IPS-15b (cell line): ENCODE measurements at regions not wholly inside any gene's neighbourhood (a gene's known extent, or its start where the extent isn't known, plus 50 kb on each side); places are given as distances from the start of the nearest gene placed in this dataset.

Experiments
- H3K27me3 ChIP-seq: one replicate; pipeline ENCODE4 v1.6.1; 2013; ENCODE audit warnings: low read length; ENCODE audit not compliant: control insufficient read depth, insufficient read depth
- H3K36me3 ChIP-seq: one replicate; pipeline ENCODE4 v1.6.1; 2013; ENCODE audit warnings: low read length; ENCODE audit not compliant: control insufficient read depth, insufficient read depth
- H3K4me1 ChIP-seq: one replicate; pipeline ENCODE4 v1.6.1; 2013; ENCODE audit warnings: mild to moderate bottlenecking, low read length; ENCODE audit not compliant: control insufficient read depth, insufficient read depth
- H3K4me3 ChIP-seq: one replicate; pipeline ENCODE4 v1.5.1; 2013; ENCODE audit warnings: low read depth, low read length
- H3K9ac ChIP-seq: one replicate; pipeline ENCODE4 v1.6.1; 2013; ENCODE audit warnings: low read depth, mild to moderate bottlenecking, low read length
- H3K9me3 ChIP-seq: one replicate; pipeline ENCODE4 v1.6.1; 2013; ENCODE audit warnings: mild to moderate bottlenecking, low read length; ENCODE audit not compliant: control insufficient read depth, insufficient read depth

DNA sequence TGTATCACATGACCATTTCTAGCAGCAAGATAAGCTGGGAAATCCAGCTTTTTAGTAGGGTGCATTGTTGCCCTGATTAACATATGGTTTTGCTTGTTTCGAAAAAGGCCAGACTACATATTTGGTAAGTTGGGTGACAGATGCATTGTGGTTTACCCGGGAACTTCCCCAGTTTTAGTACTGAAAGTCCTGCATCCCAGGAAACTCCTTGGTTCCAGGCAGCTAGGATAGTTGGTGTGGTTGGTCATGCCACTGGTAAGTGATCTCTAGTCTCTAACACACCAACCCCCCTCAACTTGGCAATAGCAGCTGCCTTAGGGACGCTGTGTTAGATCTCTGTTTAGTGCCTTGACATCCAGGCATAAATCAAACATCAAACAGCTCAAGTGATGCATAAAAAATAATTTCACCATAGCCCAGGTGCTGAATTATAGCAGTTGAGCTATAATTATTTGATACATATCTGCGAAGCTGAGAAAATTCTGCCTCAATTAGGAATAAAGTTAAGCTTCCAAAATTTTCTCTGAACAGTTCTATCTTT lies 216.5 kb downstream of the TFAP2C start:
- Histone ChIP-seq H3K4me1 (no peaks in the 10 kb centered on the region), H3K36me3 (no peaks in the 10 kb centered on the region), H3K4me3 (no peak overlapping the region), H3K9me3 (no peaks in the 10 kb centered on the region), H3K27me3 (peaks cover 3% of the 10 kb centered on the region), H3K9ac (no peak overlapping the region)

DNA sequence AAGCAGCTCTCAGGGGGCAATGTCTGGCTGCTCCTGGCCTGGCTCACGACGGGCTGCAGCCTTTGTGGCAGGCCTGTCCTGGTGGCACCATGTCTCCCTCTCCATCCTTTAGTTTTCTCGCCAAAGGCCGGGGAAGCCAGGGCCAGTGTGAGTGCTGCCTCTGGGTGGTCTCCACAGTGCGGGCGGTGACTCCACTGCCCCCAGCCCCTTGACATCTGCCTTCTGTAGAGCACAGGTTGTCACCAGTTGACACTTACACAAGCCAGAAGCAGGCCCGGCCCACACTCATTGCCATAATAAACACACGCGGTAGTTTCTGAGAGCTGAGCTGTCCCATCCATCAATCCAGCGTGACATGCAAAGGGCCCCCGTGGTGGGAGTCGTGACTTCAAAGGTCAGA lies 219.5 kb downstream of the TFAP2C start:
- H3K4me3 ChIP-seq, result no peak overlapping the region
- no peaks in the 10 kb centered on the region for H3K36me3 ChIP-seq
- H3K4me1 ChIP-seq, result no peaks in the 10 kb centered on the region

DNA sequence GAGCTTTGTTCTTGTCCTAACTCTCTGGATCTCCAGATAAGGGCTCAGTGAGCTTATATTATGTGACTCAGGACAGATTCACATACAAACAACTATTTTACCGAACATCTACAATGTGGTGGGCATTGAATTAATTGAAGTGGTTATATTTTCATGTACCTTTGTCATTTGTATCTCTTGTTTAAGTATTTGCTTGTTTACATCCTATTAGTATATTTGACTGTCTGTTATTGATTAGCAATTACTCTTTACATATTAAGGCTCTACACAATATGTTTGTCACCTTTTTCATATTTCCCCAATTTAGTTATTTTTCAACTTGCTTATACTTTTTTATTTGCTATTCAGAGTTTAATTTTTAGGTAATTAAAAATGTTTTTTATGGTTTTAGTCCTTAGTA lies 222.4 kb downstream of the TFAP2C start:
- Histone ChIP-seq H3K4me3 (no peak overlapping the region), H3K4me1 (no peaks in the 10 kb centered on the region), H3K27me3 (no peaks in the 10 kb centered on the region)

More for the DNA sequence above, 219.5 kb downstream of the TFAP2C start:
- peaks cover 3% of the 10 kb centered on the region for H3K27me3 ChIP-seq
- no peak overlapping the region for H3K9ac ChIP-seq
- no peaks in the 10 kb centered on the region for H3K9me3 ChIP-seq

DNA sequence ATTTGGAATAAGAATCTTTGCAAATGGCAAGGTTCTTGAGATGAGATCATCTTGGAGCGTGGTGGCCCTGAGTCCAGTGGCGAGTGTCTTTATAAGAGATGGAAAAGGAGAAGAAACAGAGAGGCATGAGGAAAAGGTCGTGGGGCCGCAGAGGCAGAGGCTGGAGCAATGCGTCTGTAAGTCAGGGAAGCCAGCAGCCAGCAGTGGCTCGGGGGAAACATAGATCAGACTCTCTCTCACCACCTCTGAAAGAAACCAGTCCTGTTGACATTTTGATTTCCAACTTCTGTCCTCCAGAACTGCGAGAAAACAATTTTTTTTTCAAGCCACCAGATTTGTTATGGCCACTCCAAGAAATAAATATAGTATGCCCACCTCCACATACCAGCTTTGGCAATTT lies 226.6 kb downstream of the TFAP2C start:
- peaks cover 13% of the 10 kb centered on the region for H3K4me1 ChIP-seq
- no peak overlapping the region for H3K9ac ChIP-seq
- no peak overlapping the region for H3K4me3 ChIP-seq
- no peaks in the 10 kb centered on the region for H3K9me3 ChIP-seq
- no peaks in the 10 kb centered on the region for H3K36me3 ChIP-seq
- H3K27me3 ChIP-seq, result peaks cover 4% of the 10 kb centered on the region

More for the DNA sequence above, 222.4 kb downstream of the TFAP2C start:
- Histone ChIP-seq H3K9ac (no peak overlapping the region), H3K9me3 (no peaks in the 10 kb centered on the region), H3K36me3 (no peaks in the 10 kb centered on the region)

DNA sequence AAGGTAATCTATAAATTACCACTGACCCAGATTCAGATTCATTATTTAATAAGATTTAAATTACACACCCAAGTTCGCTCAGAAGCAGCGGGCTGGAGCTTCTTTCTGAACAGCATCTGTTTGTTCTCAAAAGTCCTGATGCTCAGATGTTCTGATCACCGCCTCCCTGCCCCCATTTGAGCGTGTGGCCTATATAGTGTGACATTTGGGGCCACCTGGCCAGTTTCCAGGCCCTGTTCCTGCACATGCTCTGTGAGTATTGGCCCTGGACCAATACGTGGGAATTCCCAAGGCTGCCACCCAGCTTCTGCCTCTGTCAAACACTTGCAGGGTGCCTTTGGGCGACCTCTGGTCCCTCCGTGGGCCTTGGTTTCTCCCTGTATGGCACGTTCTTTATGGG lies 228.8 kb downstream of the TFAP2C start:
- H3K4me1 ChIP-seq, result peaks cover 23% of the 10 kb centered on the region
- no peaks in the 10 kb centered on the region for H3K9me3 ChIP-seq
- H3K36me3 ChIP-seq, result no peaks in the 10 kb centered on the region
- H3K4me3 ChIP-seq, result no peak overlapping the region
- H3K27me3 ChIP-seq, result peaks cover 4% of the 10 kb centered on the region
- H3K9ac ChIP-seq, result no peak overlapping the region

DNA sequence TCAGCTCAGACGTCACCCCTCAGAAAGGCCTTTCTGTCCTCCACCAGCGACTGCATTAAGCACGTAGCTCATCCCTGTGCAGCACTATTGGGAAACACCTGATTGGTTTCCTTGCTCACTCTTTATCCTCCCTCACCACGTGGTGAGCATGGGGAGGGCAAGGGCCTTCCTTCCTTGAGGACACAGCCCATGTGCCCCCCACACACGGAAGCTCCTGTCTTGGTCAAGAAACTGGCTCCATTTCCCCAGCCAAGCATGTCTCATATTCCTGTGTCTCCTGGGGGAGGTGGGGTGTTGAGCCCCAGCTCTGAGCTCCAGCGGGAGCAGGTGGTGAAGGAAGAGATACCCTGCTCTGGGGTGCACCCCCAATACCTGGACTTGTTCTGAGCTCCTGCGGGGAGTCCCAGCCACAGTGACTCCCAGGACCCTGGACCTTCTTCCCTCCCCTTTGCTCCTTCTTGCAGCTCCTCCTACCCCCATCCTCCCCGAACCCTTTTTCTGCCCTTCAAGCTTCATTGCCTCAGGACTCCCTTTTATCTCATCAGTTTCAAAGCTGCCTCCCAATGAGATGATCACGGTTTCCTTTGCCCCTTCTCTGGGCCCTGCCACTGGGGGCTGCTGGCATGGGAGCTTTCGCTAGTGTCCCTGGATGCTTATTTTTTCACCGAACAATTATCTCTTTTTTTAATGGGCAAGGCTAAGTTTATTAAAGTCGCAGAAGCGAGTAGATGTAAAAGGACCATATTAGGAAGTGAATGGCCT lies 230.1 kb downstream of the TFAP2C start:
- H3K27me3 ChIP-seq, result peaks cover 4% of the 10 kb centered on the region

DNA sequence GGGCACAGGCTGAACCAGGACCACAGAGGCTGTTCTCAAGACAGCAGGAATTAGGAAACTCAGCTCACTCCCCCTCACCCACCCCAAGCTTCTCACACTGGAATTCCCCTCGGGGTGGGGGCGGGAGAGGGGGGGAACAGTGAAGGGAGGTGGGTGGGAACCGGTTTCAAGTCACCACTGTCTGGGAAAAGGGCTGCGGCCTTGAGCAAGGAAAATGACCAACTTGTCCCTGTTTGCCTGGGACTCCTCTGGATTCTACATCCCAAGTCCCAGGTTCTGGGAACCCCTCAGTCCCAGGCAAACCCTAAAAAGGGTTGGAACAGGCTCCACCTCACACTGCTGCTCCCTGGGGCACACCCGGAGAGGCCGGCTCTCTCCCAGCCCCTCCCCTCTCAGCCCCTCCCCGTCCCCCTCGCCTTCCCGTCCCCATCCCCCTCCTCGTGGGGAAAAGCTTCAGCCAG lies 230.7 kb downstream of the TFAP2C start:
- Histone ChIP-seq H3K36me3 (no peaks in the 10 kb centered on the region), H3K4me1 (peaks cover 23% of the 10 kb centered on the region), H3K9ac (no peak overlapping the region), H3K9me3 (no peaks in the 10 kb centered on the region), H3K4me3 (peak overlapping the region; percentile 10), H3K27me3 (peaks cover 4% of the 10 kb centered on the region)

More for the DNA sequence above, 230.1 kb downstream of the TFAP2C start:
- no peaks in the 10 kb centered on the region for H3K36me3 ChIP-seq
- no peaks in the 10 kb centered on the region for H3K9me3 ChIP-seq
- peaks cover 23% of the 10 kb centered on the region for H3K4me1 ChIP-seq
- H3K9ac ChIP-seq, result no peak overlapping the region
- peak overlapping the region; percentile 10 for H3K4me3 ChIP-seq

DNA sequence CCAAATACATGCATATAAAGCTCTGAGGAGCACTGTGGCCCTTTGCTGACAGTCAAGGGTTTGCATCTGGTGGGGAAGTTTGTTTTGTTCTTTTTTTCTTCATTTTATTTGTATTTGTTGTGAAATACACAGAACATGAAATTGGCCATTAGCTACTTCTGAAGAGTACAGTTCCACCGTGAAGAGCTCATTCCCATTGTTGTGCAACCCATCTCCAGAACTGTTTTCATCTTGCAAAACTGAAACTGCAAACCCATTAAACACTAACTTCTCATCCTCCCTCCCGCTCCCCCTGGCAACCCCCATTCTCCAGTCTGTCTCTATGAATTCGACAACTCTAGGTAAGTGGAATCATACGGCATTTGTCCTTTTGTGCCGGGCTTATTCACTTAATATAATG lies 231.3 kb downstream of the TFAP2C start:
- peaks cover 4% of the 10 kb centered on the region for H3K27me3 ChIP-seq

DNA sequence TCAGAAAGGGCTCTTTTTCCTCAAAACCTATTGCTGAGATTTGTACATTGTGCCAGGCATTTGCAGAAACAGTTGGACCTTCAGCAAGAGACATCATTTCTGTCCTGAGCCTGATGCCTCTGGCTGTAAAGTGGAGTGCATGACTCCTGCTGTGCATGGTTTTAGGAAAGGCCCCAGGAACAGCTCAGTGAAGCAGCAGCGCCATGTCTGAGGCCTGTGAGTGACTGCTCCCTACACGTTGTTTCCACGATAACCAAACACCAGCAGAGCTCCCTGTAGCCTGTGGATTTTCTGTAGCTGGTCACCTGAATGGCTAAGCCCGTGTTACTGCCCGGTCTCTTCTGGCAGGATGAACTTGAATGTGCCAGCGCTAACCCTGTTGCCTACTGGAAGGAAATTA lies 232.5 kb downstream of the TFAP2C start:
- H3K36me3 ChIP-seq, result no peaks in the 10 kb centered on the region
- H3K4me3 ChIP-seq, result no peak overlapping the region
- H3K9me3 ChIP-seq, result no peaks in the 10 kb centered on the region
- peaks cover 4% of the 10 kb centered on the region for H3K27me3 ChIP-seq
- peaks cover 23% of the 10 kb centered on the region for H3K4me1 ChIP-seq
- no peak overlapping the region for H3K9ac ChIP-seq

More for the DNA sequence above, 231.3 kb downstream of the TFAP2C start:
- H3K36me3 ChIP-seq, result no peaks in the 10 kb centered on the region
- H3K4me1 ChIP-seq, result peaks cover 23% of the 10 kb centered on the region
- H3K9me3 ChIP-seq, result no peaks in the 10 kb centered on the region
- H3K9ac ChIP-seq, result no peak overlapping the region
- no peak overlapping the region for H3K4me3 ChIP-seq

DNA sequence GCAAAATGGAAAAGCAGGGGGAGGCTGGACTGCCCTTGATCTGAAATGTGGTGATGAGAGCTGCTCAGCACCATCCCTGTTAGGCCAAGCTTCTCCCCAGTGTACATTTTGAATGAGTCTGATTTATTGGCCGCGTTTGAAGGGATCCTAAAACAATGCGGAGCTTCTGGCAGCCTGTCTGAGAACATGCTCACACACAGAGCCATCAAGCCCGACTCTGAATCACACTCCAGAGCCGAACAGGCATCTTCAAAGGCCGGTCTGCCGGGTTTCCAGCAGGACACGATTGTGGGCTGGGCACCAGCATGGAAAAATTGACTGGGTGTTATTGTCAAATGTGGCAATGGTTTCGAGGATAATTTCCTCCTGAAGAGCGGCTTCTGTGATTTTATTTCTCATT lies 235.9 kb downstream of the TFAP2C start:
- H3K9me3 ChIP-seq, result no peaks in the 10 kb centered on the region
- no peaks in the 10 kb centered on the region for H3K27me3 ChIP-seq
- H3K4me3 ChIP-seq, result no peak overlapping the region
- H3K4me1 ChIP-seq, result peaks cover 15% of the 10 kb centered on the region
- no peaks in the 10 kb centered on the region for H3K36me3 ChIP-seq
- no peak overlapping the region for H3K9ac ChIP-seq

DNA sequence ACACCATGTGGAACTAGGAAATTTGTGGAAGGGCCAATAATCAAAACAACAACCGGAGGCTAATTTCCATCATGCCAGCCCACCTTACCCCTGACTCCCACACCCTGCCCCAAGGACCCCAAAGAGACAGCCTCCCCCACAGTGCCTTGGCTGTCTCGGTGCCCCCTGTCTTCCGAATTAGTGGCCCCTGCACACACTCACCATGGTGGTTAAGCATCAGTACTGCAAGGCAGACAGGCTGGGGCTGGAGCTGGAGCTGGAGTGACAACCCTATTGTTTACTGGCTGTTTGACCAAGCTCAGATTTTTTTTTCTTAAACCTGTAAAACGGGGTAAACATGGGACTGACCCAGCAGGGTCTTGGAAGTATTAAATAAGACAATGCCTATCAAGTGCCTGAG lies 238.0 kb downstream of the TFAP2C start:
- no peak overlapping the region for H3K9ac ChIP-seq
- no peaks in the 10 kb centered on the region for H3K36me3 ChIP-seq
- no peaks in the 10 kb centered on the region for H3K27me3 ChIP-seq
- H3K4me3 ChIP-seq, result no peak overlapping the region
- no peaks in the 10 kb centered on the region for H3K4me1 ChIP-seq
- no peaks in the 10 kb centered on the region for H3K9me3 ChIP-seq

DNA sequence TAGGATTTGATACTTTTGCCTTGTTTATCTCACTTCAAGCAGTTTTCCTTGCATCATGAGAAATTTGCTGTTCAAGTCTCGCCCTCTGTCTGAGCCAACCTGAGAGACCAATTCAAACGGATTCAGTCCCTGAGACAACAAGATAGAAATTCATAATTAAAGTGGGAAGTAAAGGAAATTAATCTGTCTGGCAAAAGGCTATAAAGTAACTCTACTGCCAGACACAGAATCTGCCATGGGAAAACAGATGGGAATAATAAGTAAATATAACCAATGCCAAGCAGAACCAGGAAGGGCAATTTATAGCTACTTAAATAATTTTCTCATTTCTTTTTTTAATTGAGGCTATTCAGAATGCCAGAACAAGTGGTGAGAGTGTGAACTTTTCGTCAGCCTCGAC lies 239.6 kb downstream of the TFAP2C start:
- no peaks in the 10 kb centered on the region for H3K27me3 ChIP-seq
- H3K9ac ChIP-seq, result no peak overlapping the region
- H3K4me1 ChIP-seq, result no peaks in the 10 kb centered on the region

More for the DNA sequence above, 239.6 kb downstream of the TFAP2C start:
- no peaks in the 10 kb centered on the region for H3K36me3 ChIP-seq
- no peak overlapping the region for H3K4me3 ChIP-seq
- no peaks in the 10 kb centered on the region for H3K9me3 ChIP-seq
